ENCODE measurements at regions not wholly inside any gene's neighbourhood (a gene's known extent, or its start where the extent isn't known, plus 50 kb on each side); places are given as distances from the start of the nearest gene placed in this dataset.

GRCh38 chr2:120993661-120994060 is 258.0 kb downstream of the GLI2 start:
- TF ChIP-seq CTCF (IDR thresholded peaks at IDR 0.05; ENCODE audit: unreplicated experiment): no peak
- no peak for DNase-seq (ENCODE audit: low spot score, unreplicated experiment)
- Mint-ChIP-seq H3K27me3 (peaks cover 77% of the 10 kb centered on the region), H3K9me3 (ENCODE audit: low read depth) (no peaks in the 10 kb centered on the region), H3K27ac (no peak overlapping the region), H3K36me3 (ENCODE audit: insufficient read depth) (no peaks in the 10 kb centered on the region), H3K4me1 (ENCODE audit: low read depth) (no peaks in the 10 kb centered on the region), H3K4me3 (ENCODE audit: low read depth) (no peak overlapping the region)

GRCh38 chr2:120994301-120994995 is 258.8 kb downstream of the GLI2 start:
- Mint-ChIP-seq H3K4me1 (ENCODE audit: low read depth) (no peaks in the 10 kb centered on the region), H3K27me3 (peaks cover 83% of the 10 kb centered on the region), H3K4me3 (ENCODE audit: low read depth) (no peak overlapping the region), H3K9me3 (ENCODE audit: low read depth) (no peaks in the 10 kb centered on the region), H3K27ac (no peak overlapping the region), H3K36me3 (ENCODE audit: insufficient read depth) (no peaks in the 10 kb centered on the region)
- TF ChIP-seq CTCF (IDR thresholded peaks at IDR 0.05; ENCODE audit: unreplicated experiment): no peak
- no peak for DNase-seq (ENCODE audit: low spot score, unreplicated experiment)

GRCh38 chr2:120995152-120995551 is 259.5 kb downstream of the GLI2 start:
- no peak overlapping the region for H3K27ac Mint-ChIP-seq

GRCh38 chr2:120995656-120996190 is 260.1 kb downstream of the GLI2 start:
- no peak for DNase-seq (ENCODE audit: low spot score, unreplicated experiment)
- Mint-ChIP-seq H3K9me3 (ENCODE audit: low read depth) (no peaks in the 10 kb centered on the region), H3K4me1 (ENCODE audit: low read depth) (no peaks in the 10 kb centered on the region), H3K27me3 (peaks cover 91% of the 10 kb centered on the region), H3K4me3 (ENCODE audit: low read depth) (no peak overlapping the region), H3K27ac (no peak overlapping the region), H3K36me3 (ENCODE audit: insufficient read depth) (no peaks in the 10 kb centered on the region)
- no peak for TF ChIP-seq CTCF (IDR thresholded peaks at IDR 0.05; ENCODE audit: unreplicated experiment)

More at GRCh38 chr2:120995152-120995551, 259.5 kb downstream of the GLI2 start:
- Mint-ChIP-seq H3K4me1 (ENCODE audit: low read depth) (no peaks in the 10 kb centered on the region), H3K36me3 (ENCODE audit: insufficient read depth) (no peaks in the 10 kb centered on the region), H3K4me3 (ENCODE audit: low read depth) (no peak overlapping the region), H3K9me3 (ENCODE audit: low read depth) (no peaks in the 10 kb centered on the region), H3K27me3 (peaks cover 90% of the 10 kb centered on the region)
- no peak for TF ChIP-seq CTCF (IDR thresholded peaks at IDR 0.05; ENCODE audit: unreplicated experiment)
- DNase-seq (ENCODE audit: low spot score, unreplicated experiment): no peak

- H3K27me3 Mint-ChIP-seq: peaks cover 88% of the 10 kb centered on the region
- DNase-seq (ENCODE audit: low spot score, unreplicated experiment): no peak
- peaks cover 4% of the 10 kb centered on the region for H3K4me1 Mint-ChIP-seq (ENCODE audit: low read depth)
Measured at GRCh38 chr2:120999377-121000097, 263.9 kb downstream of the GLI2 start.

More at GRCh38 chr2:120999377-121000097, 263.9 kb downstream of the GLI2 start:
- TF ChIP-seq CTCF (IDR thresholded peaks at IDR 0.05; ENCODE audit: unreplicated experiment): no peak
- Mint-ChIP-seq H3K27ac (no peak overlapping the region), H3K36me3 (ENCODE audit: insufficient read depth) (no peaks in the 10 kb centered on the region), H3K9me3 (ENCODE audit: low read depth) (no peaks in the 10 kb centered on the region), H3K4me3 (ENCODE audit: low read depth) (no peak overlapping the region)
